HCT116 (cell line): ENCODE measurements at regions not wholly inside any gene's neighbourhood (a gene's known extent, or its start where the extent isn't known, plus 50 kb on each side); places are given as distances from the start of the nearest gene placed in this dataset.

Experiments
- ATAC-seq: fragments of 200-7000 bp; cut with Tn5 transposase; 2 replicates; pipeline ENCODE4 v1.9.1; 2020; ENCODE audit warnings: mild to moderate bottlenecking, moderate library complexity
- BruUV-seq: library from RNA; stranded (reverse); fragments of 400-500 nt; replicated peaks from 2 replicates; lab custom pipeline; 2021; lab: Mats Ljungman, UMichigan
- CTCF ChIA-PET: fragments of 300-600 bp; sonication (Branson Sonifier 250); formaldehyde crosslinking; loops from one replicate; lab custom pipeline; 2021; ENCODE audit warnings: antibody characterized with exemption; lab: Charles Lee
- POLR2A ChIA-PET: fragments of 300-600, 350-600 bp; sonication (Branson Sonifier 250); formaldehyde crosslinking; loops from one replicate; lab custom pipeline; 2021; ENCODE audit warnings: antibody characterized with exemption; lab: Charles Lee
- RAD21 ChIA-PET, 2 experiments: fragments of 300-600 bp; sonication (Branson Sonifier 250); formaldehyde crosslinking; loops; one replicate each; lab custom pipeline; 2023; ENCODE audit warnings: low total read pairs in 2 of 2; ENCODE audit not compliant: uncharacterized antibody in 2 of 2, unreplicated experiment in 2 of 2, low non-redundant PET in 1 of 2; lab: Charles Lee
- DNase-seq: peaks from one replicate; pipeline ENCODE4 v3.0.0-alpha.2; 2010; ENCODE audit warnings: low read depth, low spot score
- H2AFZ ChIP-seq: fragments of 200-600 bp; shearing (Covaris generic), sonication (generic); 2 replicates; pipeline ENCODE4 v1.6.1; 2017; ENCODE audit warnings: low read depth, mixed run types, mixed read lengths, antibody characterized with exemption, low read length; ENCODE audit not compliant: poor library complexity, severe bottlenecking
- H3K27ac ChIP-seq: 2 replicates; pipeline ENCODE4 v1.5.1; 2012; ENCODE audit warnings: low read depth, low read length
- H3K27me3 ChIP-seq: fragments of 200-600 bp; sonication (generic); 2 replicates; pipeline ENCODE4 v1.6.1; 2016; ENCODE audit warnings: mixed run types, low read length, mixed read lengths; ENCODE audit not compliant: insufficient read depth
- H3K36me3 ChIP-seq, 2 experiments: fragments of 200-500 bp in 1 of 2; fragments of 200-600 bp in 1 of 2; sonication (Bioruptor generic) in 1 of 2; sonication (generic) in 1 of 2; 2 replicates each; pipeline versions ENCODE4 v1.5.1 to v1.6.1; 2014 to 2016; ENCODE audit warnings: low read length in 2 of 2, inconsistent platforms in 1 of 2, mixed read lengths in 1 of 2, mixed run types in 1 of 2; ENCODE audit not compliant: insufficient read depth in 2 of 2, control insufficient read depth in 1 of 2
- H3K4me1 ChIP-seq, 2 experiments: fragments of 200-600 bp in 1 of 2; sonication (generic) in 1 of 2; 2 replicates each; pipeline versions ENCODE4 v1.5.1 to v1.6.1; 2012 to 2017; ENCODE audit warnings: low read length in 2 of 2, inconsistent platforms in 1 of 2, mild to moderate bottlenecking in 1 of 2, mixed read lengths in 1 of 2, mixed run types in 1 of 2, moderate library complexity in 1 of 2; ENCODE audit not compliant: insufficient read depth in 2 of 2, control insufficient read depth in 1 of 2
- H3K4me2 ChIP-seq: fragments of 200-600 bp; sonication (generic); 2 replicates; pipeline ENCODE4 v1.6.1; 2017; ENCODE audit warnings: mixed run types, low read length, mixed read lengths
- H3K4me3 ChIP-seq, 2 experiments: fragments of 200-600 bp in 1 of 2; sonication (generic) in 1 of 2; replicated peaks in 1 of 2; 2 replicates each; pipeline ENCODE4 v1.5.1; 2011 to 2016; ENCODE audit warnings: low read length in 2 of 2, control low read depth in 1 of 2, low read depth in 1 of 2, mild to moderate bottlenecking in 1 of 2, mixed read lengths in 1 of 2, mixed run types in 1 of 2
- H3K79me2 ChIP-seq: fragments of 200-600 bp; sonication (generic); 2 replicates; pipeline ENCODE4 v1.6.1; 2017; ENCODE audit warnings: mild to moderate bottlenecking, mixed run types, low read length, moderate library complexity, mixed read lengths; ENCODE audit not compliant: insufficient read depth
- H3K9ac ChIP-seq: fragments of 200-600 bp; sonication (generic); 2 replicates; pipeline ENCODE4 v1.6.1; 2016; ENCODE audit warnings: low read length, mixed read lengths
- H3K9me2 ChIP-seq: fragments of 200-600 bp; sonication (generic), shearing (Covaris generic); 2 replicates; pipeline ENCODE4 v1.6.1; 2017; ENCODE audit warnings: mixed run types, mild to moderate bottlenecking, moderate library complexity; ENCODE audit not compliant: insufficient read depth
- H3K9me3 ChIP-seq, 2 experiments: fragments of 200-500 bp in 1 of 2; fragments of 200-600 bp in 1 of 2; sonication (Bioruptor generic) in 1 of 2; sonication (generic) in 1 of 2; 2 replicates each; pipeline ENCODE4 v1.6.1; 2014 to 2017; ENCODE audit warnings: low read length in 2 of 2, mixed read lengths in 2 of 2, inconsistent platforms in 1 of 2, low read depth in 1 of 2, mild to moderate bottlenecking in 1 of 2, mixed run types in 1 of 2, moderate library complexity in 1 of 2; ENCODE audit not compliant: control insufficient read depth in 1 of 2, insufficient read depth in 1 of 2
- H4K20me1 ChIP-seq: fragments of 200-600 bp; sonication (generic), shearing (Covaris generic); 2 replicates; pipeline ENCODE4 v1.6.1; 2017; ENCODE audit warnings: mixed run types, mild to moderate bottlenecking, moderate library complexity; ENCODE audit not compliant: insufficient read depth
- CTCF ChIP-seq, 3 experiments: fragments of 200-600 bp in 1 of 3; sonication (generic) in 1 of 3; IDR thresholded peaks in 2 of 3; conservative IDR thresholded peaks in 1 of 3; 2 replicates each; pipeline ENCODE4 v1.5.1; 2012 to 2017; ENCODE audit warnings: low read depth in 2 of 3, low read length in 2 of 3, antibody characterized with exemption in 1 of 3, borderline replicate concordance in 1 of 3, control low read depth in 1 of 3, mild to moderate bottlenecking in 1 of 3, mixed read lengths in 1 of 3, mixed run types in 1 of 3, moderate library complexity in 1 of 3; ENCODE audit not compliant: insufficient read depth in 1 of 3
- EGR1 ChIP-seq: IDR thresholded peaks from 2 replicates; pipeline ENCODE4 v1.6.1; 2012; ENCODE audit warnings: low read depth
- ELF1 ChIP-seq: IDR thresholded peaks from 2 replicates; pipeline ENCODE4 v1.6.1; 2012; ENCODE audit warnings: low read depth, borderline replicate concordance
- EZH2 ChIP-seq: fragments of 200-600 bp; sonication (generic); IDR thresholded peaks from 2 replicates; pipeline ENCODE4 v1.6.1; 2017; ENCODE audit warnings: antibody characterized with exemption, mixed run types
- EZH2phosphoT487 ChIP-seq: fragments of 200-600 bp; IDR thresholded peaks from 2 replicates; pipeline ENCODE4 v1.6.1; 2018; ENCODE audit warnings: antibody characterized with exemption, borderline replicate concordance
- FOSL1 ChIP-seq: IDR thresholded peaks from 2 replicates; pipeline ENCODE4 v1.6.1; 2012; ENCODE audit warnings: low read depth
- JUND ChIP-seq: IDR thresholded peaks from 2 replicates; pipeline ENCODE4 v1.6.1; 2012
- MAX ChIP-seq: IDR thresholded peaks from 2 replicates; pipeline ENCODE4 v1.6.1; 2012
- POLR2A ChIP-seq: IDR thresholded peaks from 2 replicates; pipeline ENCODE4 v1.7.0; 2011; ENCODE audit warnings: borderline replicate concordance; ENCODE audit not compliant: insufficient read depth, insufficient read length; ENCODE audit errors: extremely low read depth
- POLR2AphosphoS5 ChIP-seq: IDR thresholded peaks from 2 replicates; pipeline ENCODE4 v1.6.1; 2011; ENCODE audit warnings: mild to moderate bottlenecking, low read depth, low read length, moderate library complexity
- RAD21 ChIP-seq: IDR thresholded peaks from 2 replicates; pipeline ENCODE4 v1.6.1; 2012; ENCODE audit warnings: low read depth, mild to moderate bottlenecking
- REST ChIP-seq: IDR thresholded peaks from 2 replicates; pipeline ENCODE4 v1.6.1; 2012; ENCODE audit warnings: low read depth
- SIN3A ChIP-seq: IDR thresholded peaks from 2 replicates; pipeline ENCODE4 v1.6.1; 2012; ENCODE audit warnings: low read depth
- SP1 ChIP-seq: IDR thresholded peaks from 2 replicates; pipeline ENCODE4 v1.6.1; 2012; ENCODE audit warnings: low read depth
- SRF ChIP-seq: IDR thresholded peaks from 2 replicates; pipeline ENCODE4 v1.6.1; 2012; ENCODE audit warnings: low read depth
- TCF7L2 ChIP-seq: IDR thresholded peaks from 2 replicates; pipeline ENCODE4 v1.7.0; 2011; ENCODE audit warnings: borderline replicate concordance, inconsistent platforms; ENCODE audit not compliant: insufficient read depth, insufficient read length; ENCODE audit errors: extremely low read depth
- YY1 ChIP-seq: IDR thresholded peaks from 2 replicates; pipeline ENCODE4 v1.6.1; 2011; ENCODE audit warnings: low read length, low read depth, moderate library complexity, mild to moderate bottlenecking; ENCODE audit not compliant: insufficient replicate concordance; ENCODE audit errors: extremely low read depth
- ZBTB33 ChIP-seq: IDR thresholded peaks from 2 replicates; pipeline ENCODE4 v1.6.1; 2011; ENCODE audit warnings: mild to moderate bottlenecking, low read length, moderate library complexity; ENCODE audit not compliant: insufficient replicate concordance; ENCODE audit errors: extremely low read depth
- ZFX ChIP-seq: fragments of 450-650 bp; IDR thresholded peaks from 2 replicates; pipeline ENCODE4 v1.6.1; 2017
- ZNF274 ChIP-seq: fragments of 200-500 bp; sonication (Bioruptor generic); IDR thresholded peaks from 2 replicates; pipeline ENCODE4 v1.6.1; 2014; ENCODE audit warnings: mild to moderate bottlenecking, low read depth, low read length, inconsistent platforms
- intact Hi-C: fragments of 100-400 bp; cut with micrococcal nuclease; formaldehyde crosslinking; loops from 2 replicates; pipeline ENCODE4 v1.10.0; 2022

- no peak overlapping the region for H3K27ac ChIP-seq
- POLR2A ChIA-PET: no interaction called here
- ATAC-seq: no peak
These were observed 1095.8 kb downstream of the GALC start for GRCh38 chr14:86897224-86897623.

More at GRCh38 chr14:86897224-86897623, 1095.8 kb downstream of the GALC start:
- no peaks in the 10 kb centered on the region for H3K27me3 ChIP-seq
- peaks cover 13 to 28% of the 10 kb centered on the region in 2 experiments; a peak in 2 of 4 replicates for H3K9me3 ChIP-seq
- CTCF ChIA-PET: no interaction called here
- H3K79me2 ChIP-seq: no peaks in the 10 kb centered on the region
- no peak overlapping the region for H3K4me3 ChIP-seq
- no peaks in the 10 kb centered on the region for H3K9me2 ChIP-seq
- no peak overlapping the region for H3K9ac ChIP-seq
- no peak for TF ChIP-seq ZFX
- no peak for TF ChIP-seq ZBTB33
- no peak for TF ChIP-seq SIN3A
- TF ChIP-seq JUND: no peak
- no peak for TF ChIP-seq EZH2
- TF ChIP-seq RAD21: no peak
- TF ChIP-seq SP1: no peak
- TF ChIP-seq MAX: no peak
- no peak for TF ChIP-seq TCF7L2
- TF ChIP-seq FOSL1: no peak
- TF ChIP-seq EGR1: no peak
- TF ChIP-seq ELF1: no peak
- no peak for TF ChIP-seq ZNF274
- no peak for TF ChIP-seq REST
- TF ChIP-seq SRF: no peak
- TF ChIP-seq POLR2A: no peak
- no peak for TF ChIP-seq CTCF (IDR thresholded peaks at IDR 0.05 in 2 of 3, conservative IDR thresholded peaks at IDR 0.05 in 1 of 3; ENCODE audit: borderline replicate concordance in 1 of 3, insufficient read depth in 1 of 3, low read depth in 2 of 3, low read length in 2 of 3)
- no peak for TF ChIP-seq POLR2AphosphoS5
- no peak for TF ChIP-seq YY1
- TF ChIP-seq EZH2phosphoT487: no peak
- H3K4me1 ChIP-seq: no peaks in the 10 kb centered on the region
- RAD21 ChIA-PET: no interaction called here
- no peaks in the 10 kb centered on the region for H3K36me3 ChIP-seq
- no TSS peak for BruUV-seq
- no peak for DNase-seq
- intact Hi-C loops: no loop called here
- H4K20me1 ChIP-seq: no peaks in the 10 kb centered on the region
- no peak overlapping the region for H3K4me2 ChIP-seq
- no peak overlapping the region for H2AFZ ChIP-seq
